ENCODE measurements at regions not wholly inside any gene's neighbourhood (a gene's known extent, or its start where the extent isn't known, plus 50 kb on each side); places are given as distances from the start of the nearest gene placed in this dataset.
"Not testable (repeated sequence)": the region's sequence is repeated elsewhere in the genome, so short reads cannot be mapped to it uniquely, and the experiment has no call there.

DNA sequence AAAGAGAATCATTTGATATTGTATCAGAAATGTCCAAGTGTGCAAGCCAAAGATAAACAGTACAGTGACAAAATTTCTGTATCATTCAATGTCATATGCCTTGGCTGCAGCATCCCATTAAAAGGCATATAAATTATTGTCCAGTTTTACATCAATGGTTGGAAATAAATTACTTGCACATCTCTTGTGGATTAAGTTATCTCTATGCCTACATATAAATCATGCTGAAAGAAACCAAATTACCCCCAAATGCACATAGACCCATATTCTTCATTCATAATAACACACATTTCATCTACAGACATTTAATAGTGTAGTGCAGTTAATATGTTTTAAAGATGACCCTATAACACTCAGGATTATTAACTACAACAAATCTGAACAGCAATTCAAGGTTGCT is 1415.7 kb upstream of the PCDH9 start:
- no peak for DNase-seq (ENCODE audit: low read depth in 2 of 2)

GRCh38 chr13:68644611-68645010 is 1414.5 kb upstream of the PCDH9 start:
- no peak for DNase-seq (ENCODE audit: low read depth in 2 of 2)

GRCh38 chr13:68636784-68637183 is 1406.6 kb upstream of the PCDH9 start:
- DNase-seq (ENCODE audit: low read depth in 2 of 2), result no peak

DNA sequence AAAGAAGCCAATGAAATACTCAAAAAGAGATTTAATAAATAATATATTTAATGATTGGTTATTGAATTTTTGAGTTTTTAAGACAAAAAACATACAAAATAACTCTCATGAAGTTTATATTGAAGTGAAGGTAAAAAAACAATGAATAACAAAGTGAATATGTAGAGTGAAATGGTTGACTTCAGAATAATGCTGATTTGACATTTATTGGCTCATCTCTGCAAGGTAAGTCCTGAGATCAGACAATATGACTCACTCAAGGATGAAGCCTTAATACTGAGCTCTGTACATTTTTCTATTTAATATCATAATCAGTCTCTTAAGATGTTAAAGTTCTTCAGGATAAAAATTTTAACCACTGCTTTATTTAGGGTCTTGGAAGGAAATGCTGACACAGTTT is 1398.9 kb upstream of the PCDH9 start:
- DNase-seq (ENCODE audit: low read depth in 2 of 2), result no peak

- DNase-seq (ENCODE audit: low read depth in 2 of 2), result no peak
Observed at GRCh38 chr13:68627379-68627778, 1397.2 kb upstream of the PCDH9 start.

- no peak for DNase-seq (ENCODE audit: low read depth in 2 of 2)
Observed at GRCh38 chr13:68616600-68617222, 1386.6 kb upstream of the PCDH9 start.

DNA sequence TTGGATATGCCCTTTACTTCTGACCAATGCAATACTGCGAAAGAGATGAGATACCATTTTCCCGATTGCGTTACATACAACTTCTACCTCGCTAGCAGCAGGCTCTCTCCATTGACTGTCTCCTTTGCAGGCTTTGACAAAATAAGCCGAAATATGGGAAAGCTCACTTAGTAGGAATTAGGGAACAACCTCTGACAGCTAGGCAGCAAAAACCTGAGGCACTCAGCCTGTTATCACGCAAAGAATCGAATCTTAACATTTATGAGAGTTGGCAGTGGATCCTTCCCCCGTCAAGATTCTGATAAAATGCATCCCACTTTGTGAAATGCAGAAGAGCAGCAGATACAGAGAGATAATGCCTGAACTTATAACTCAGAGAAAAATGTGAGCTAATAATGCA is 1379.5 kb upstream of the PCDH9 start:
- DNase-seq (ENCODE audit: low read depth in 2 of 2), result no peak

- DNase-seq (ENCODE audit: low read depth in 2 of 2), result no peak
Observed at GRCh38 chr13:68608147-68608546, 1378.0 kb upstream of the PCDH9 start.

GRCh38 chr13:68597641-68598040 is 1367.5 kb upstream of the PCDH9 start:
- no peak for DNase-seq (ENCODE audit: low read depth in 2 of 2)

DNA sequence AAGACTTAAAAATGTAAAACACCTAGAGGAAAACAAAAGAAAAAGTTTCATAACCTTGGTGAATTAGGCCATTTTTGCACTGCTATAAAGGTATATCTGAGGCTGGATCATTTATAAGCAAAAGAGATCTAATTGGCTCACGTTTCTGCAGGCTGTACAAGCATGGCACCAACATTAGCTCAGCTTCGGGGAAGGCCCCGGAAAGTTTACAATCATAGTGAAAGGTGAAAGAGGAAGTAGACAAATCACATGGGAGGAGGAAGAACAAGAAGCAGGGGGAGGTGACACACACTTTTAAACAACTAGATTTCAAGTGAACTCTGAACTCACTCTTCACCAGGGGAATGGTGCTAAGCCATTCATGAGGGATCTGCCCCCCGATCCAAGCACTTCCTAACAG is 1358.5 kb upstream of the PCDH9 start:
- DNase-seq (ENCODE audit: low read depth in 2 of 2), result no peak

DNA sequence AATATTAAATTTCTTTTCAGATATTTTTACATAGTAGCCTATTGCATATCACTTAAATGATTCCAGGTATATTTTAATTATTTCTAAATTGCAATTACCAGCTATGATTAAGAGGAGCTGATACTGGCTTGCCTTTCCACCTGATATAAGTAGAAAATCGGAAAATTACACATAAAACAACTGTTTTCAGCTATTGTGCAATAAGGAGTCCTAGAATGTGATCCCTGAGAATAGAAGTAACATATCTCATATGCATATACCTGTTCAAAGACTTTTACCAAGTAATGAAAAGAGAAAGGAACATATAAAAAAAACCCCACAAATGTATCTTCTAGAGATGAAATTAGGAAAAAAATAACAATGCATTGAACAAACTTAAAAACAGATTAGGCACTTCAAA is 1354.6 kb upstream of the PCDH9 start:
- DNase-seq (ENCODE audit: low read depth in 2 of 2), result no peak

DNA sequence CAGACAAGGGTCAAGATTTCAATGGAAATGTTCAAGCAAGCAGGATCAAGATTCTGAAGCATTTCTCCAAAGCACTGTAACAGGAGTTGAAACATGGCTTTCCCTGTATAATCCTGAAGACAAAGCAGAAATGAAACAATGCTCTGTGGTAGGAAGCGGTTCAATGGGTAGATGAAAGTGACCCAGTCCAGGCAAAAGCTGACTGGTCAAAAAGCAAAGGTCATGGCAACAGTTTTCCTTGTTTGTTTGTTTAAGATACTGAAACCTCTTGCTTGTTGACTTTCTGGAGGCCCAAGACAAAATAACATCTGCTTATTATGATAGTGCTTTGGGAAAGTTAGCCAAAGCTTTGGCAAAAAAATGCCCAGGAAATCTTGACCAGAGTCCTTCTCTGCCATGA is 1343.9 kb upstream of the PCDH9 start:
- no peak for DNase-seq (ENCODE audit: low read depth in 2 of 2)

DNA sequence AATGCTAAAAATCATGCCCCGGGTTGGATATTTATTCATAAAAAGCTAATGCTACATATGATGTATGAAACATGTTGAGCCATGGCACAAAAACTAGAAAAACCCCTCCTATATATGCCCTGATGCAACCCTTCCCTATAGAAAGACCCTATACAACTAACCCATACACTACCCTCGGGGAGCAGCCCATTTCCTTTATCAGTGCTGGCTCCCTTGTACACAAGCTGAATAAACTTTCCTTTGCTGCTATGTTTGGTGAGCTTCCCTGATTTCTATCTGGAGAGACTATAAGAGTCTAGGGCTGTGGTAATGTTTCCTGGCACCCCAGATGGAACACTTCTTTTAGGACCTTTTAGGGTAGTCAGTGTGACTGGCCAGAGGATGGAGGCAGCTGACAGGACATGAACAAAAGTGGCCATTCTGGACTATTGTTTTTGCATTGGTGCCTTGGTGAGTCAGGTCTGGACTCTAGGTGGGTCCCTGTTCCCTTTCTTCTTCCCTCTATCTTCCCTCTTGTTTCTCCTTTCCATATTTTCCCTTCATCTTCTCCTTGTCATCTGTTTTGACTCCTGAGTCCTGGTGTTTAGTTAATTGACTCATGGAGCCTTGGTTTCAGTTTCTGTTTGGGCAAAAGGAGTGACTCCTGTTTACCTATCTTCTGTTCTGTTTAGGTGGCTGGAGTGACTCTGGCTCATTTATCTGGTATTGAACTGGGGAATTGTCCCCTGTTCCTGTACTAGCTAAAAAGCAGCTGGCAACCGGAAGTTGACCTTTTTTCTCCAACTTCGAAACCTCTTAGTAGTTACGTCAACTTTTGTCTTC is 1321.8 kb upstream of the PCDH9 start:
- no peak for DNase-seq (ENCODE audit: low read depth in 2 of 2)

- no peak for DNase-seq (ENCODE audit: low read depth in 2 of 2)
Observed at GRCh38 chr13:68550330-68550729, 1320.2 kb upstream of the PCDH9 start.

- no peak for DNase-seq (ENCODE audit: low read depth in 2 of 2)
Observed at GRCh38 chr13:68540244-68540643, 1310.1 kb upstream of the PCDH9 start.

- no peak for DNase-seq (ENCODE audit: low read depth in 2 of 2)
Observed at GRCh38 chr13:68535329-68535728, 1305.2 kb upstream of the PCDH9 start.

DNA sequence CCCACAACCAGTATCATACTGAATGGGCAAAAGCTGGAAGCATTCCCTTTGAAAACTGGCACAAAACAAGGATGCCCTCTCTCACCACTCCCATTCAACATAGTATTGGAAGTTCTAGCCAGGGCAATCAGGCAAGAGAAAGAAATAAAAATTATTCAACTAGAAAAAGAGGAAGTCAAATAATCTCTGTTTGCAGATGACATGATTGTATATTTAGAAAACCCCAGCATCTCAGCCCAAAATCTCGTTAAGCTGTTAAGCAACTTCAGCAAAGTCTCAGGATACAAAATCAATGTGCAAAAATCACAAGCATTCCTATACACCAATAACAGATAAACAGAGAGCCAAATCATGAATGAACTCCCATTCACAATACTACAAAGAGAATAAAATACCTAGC is 1297.0 kb upstream of the PCDH9 start:
- DNase-seq (ENCODE audit: low read depth in 2 of 2), result not testable (repeated sequence)

GRCh38 chr13:68523838-68524424 is 1293.8 kb upstream of the PCDH9 start:
- no peak for DNase-seq (ENCODE audit: low read depth in 2 of 2)

GRCh38 chr13:68522184-68522583 is 1292.0 kb upstream of the PCDH9 start:
- DNase-seq (ENCODE audit: low read depth in 2 of 2), result no peak

DNA sequence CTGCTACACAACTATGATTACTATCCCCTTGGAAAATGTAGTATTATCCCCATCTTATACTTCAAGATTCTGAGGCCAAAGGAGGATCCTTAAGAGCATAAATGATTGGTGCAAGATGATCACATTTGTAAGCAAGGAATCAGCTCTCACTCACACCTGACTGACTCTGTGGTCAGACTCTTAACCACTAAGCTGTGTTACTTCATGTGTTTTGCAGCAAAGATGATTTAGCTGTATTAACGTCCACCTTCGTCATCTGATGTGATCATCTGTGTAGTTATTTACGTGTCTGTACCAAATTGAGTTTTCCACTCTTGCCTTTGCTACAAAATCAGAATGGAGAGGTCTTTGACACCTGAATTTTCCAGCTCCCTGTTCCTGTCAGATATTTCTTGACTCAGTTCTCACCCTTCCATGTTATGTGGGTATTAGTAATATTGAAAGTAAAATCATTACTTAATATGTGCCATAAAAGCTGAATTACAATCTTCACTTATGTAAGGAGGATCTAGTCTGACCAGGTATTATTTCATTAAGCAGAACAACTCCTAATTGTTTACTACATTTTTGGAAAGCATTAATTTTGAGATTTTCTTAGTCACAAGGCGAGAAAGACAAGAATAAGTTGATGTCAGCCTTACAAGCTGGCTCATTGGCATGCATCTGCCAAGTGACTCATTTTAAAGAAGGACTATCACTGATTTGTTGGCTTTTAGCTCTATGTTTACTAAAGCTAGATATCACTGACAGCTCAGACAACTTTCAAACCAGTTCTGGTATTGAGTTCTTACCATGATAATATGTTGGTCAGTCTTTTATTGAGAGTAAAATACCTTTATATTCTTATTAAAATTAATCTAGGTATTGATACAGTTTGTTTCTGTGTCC is 1279.8 kb upstream of the PCDH9 start:
- no peak for DNase-seq (ENCODE audit: low read depth in 2 of 2)

DNA sequence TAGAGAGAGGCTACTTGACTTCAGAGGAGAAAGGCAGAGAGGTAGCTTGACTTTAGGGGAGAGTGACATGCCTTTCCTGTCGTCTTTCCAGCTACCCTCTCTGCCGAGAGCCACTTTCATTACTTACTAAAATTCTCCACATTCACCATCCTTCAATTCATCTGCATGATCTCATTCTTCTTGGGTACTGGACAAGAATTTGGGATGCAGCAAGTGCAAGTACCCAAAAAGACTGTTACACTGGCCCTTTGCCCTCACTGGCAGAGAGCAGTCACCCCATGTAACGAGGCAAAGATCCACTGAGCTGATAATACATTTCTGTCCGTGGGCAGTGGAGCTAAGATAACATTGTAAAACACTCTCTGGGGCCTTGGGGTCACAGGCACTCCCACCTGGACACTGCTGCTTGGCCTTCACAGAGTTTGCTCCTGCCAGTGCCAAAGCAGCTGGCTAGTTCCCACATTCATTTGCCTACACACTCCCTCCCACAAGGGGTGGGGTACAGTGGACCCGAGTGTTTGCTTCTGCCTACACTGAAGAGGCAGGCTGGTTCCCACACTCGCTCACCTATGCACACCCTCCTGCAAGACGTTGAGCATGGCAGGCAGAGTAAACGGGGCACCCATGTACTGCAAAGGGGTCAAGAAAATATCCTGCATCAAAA is 1276.9 kb upstream of the PCDH9 start:
- no peak for DNase-seq (ENCODE audit: low read depth in 2 of 2)

- DNase-seq (ENCODE audit: low read depth in 2 of 2), result no peak
Observed at GRCh38 chr13:68490594-68490993, 1260.5 kb upstream of the PCDH9 start.

Data from fibroblast of skin of left biceps (primary cell).